ENCODE measurements at regions not wholly inside any gene's neighbourhood (a gene's known extent, or its start where the extent isn't known, plus 50 kb on each side); places are given as distances from the start of the nearest gene placed in this dataset.

- TF ChIP-seq POLR2A (IDR thresholded peaks at IDR 0.05) (no peak), EP300 (IDR thresholded peaks at IDR 0.05) (no peak)
- TF ChIP-seq, protein P1, sequence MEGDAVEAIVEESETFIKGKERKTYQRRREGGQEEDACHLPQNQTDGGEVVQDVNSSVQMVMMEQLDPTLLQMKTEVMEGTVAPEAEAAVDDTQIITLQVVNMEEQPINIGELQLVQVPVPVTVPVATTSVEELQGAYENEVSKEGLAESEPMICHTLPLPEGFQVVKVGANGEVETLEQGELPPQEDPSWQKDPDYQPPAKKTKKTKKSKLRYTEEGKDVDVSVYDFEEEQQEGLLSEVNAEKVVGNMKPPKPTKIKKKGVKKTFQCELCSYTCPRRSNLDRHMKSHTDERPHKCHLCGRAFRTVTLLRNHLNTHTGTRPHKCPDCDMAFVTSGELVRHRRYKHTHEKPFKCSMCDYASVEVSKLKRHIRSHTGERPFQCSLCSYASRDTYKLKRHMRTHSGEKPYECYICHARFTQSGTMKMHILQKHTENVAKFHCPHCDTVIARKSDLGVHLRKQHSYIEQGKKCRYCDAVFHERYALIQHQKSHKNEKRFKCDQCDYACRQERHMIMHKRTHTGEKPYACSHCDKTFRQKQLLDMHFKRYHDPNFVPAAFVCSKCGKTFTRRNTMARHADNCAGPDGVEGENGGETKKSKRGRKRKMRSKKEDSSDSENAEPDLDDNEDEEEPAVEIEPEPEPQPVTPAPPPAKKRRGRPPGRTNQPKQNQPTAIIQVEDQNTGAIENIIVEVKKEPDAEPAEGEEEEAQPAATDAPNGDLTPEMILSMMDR (IDR thresholded peaks at IDR 0.05): no peak
These were observed 188.3 kb upstream of the CAMK1G start for GRCh38 chr1:209395169-209395568.
